ENCODE measurements at regions not wholly inside any gene's neighbourhood (a gene's known extent, or its start where the extent isn't known, plus 50 kb on each side); places are given as distances from the start of the nearest gene placed in this dataset.

GRCh38 chr2:236901956-236902355 is 183.7 kb upstream of the COPS8 start:
- Histone ChIP-seq H3K27me3 (peaks cover 5 to 59% of the 10 kb centered on the region in 2 donors), H3K4me1 (no peaks in the 10 kb centered on the region), H3K9me3 (no peaks in the 10 kb centered on the region), H3K36me3 (no peaks in the 10 kb centered on the region), H3K4me3 (no peak overlapping the region), H3K27ac (no peak overlapping the region)
- no peak for TF ChIP-seq CTCF (IDR thresholded peaks at IDR 0.05)
- ATAC-seq (no peak), DNase-seq (no peak)
- intact Hi-C loops (cut with DNase I): no loop called here

- Histone ChIP-seq H3K4me3 (no peak overlapping the region), H3K9me3 (no peaks in the 10 kb centered on the region), H3K27ac (no peak overlapping the region), H3K27me3 (peaks cover 5 to 62% of the 10 kb centered on the region in 2 donors), H3K4me1 (no peaks in the 10 kb centered on the region), H3K36me3 (no peaks in the 10 kb centered on the region)
- intact Hi-C loops (cut with DNase I): no loop called here
- DNase-seq (no peak), ATAC-seq (no peak)
- TF ChIP-seq CTCF (IDR thresholded peaks at IDR 0.05): no peak
Measured at GRCh38 chr2:236903978-236904377, 181.7 kb upstream of the COPS8 start.

GRCh38 chr2:236904389-236905263 is 181.1 kb upstream of the COPS8 start:
- no peak overlapping the region for H3K27ac ChIP-seq
- no peaks in the 10 kb centered on the region for H3K4me1 ChIP-seq
- H3K27me3 ChIP-seq: peaks cover 4 to 61% of the 10 kb centered on the region in 2 donors
- ATAC-seq: no peak
- no peak for DNase-seq
- H3K36me3 ChIP-seq: no peaks in the 10 kb centered on the region
- intact Hi-C loops (cut with DNase I): no loop called here
- H3K9me3 ChIP-seq: no peaks in the 10 kb centered on the region
- H3K4me3 ChIP-seq: no peak overlapping the region
- no peak for TF ChIP-seq CTCF (IDR thresholded peaks at IDR 0.05)

GRCh38 chr2:236905976-236906375 is 179.7 kb upstream of the COPS8 start:
- no peak for DNase-seq

More at GRCh38 chr2:236905976-236906375, 179.7 kb upstream of the COPS8 start:
- no peak overlapping the region for H3K4me3 ChIP-seq
- no peaks in the 10 kb centered on the region for H3K4me1 ChIP-seq
- ATAC-seq: no peak
- TF ChIP-seq CTCF (IDR thresholded peaks at IDR 0.05): no peak
- H3K9me3 ChIP-seq: no peaks in the 10 kb centered on the region
- H3K27ac ChIP-seq: no peak overlapping the region
- H3K36me3 ChIP-seq: no peaks in the 10 kb centered on the region
- H3K27me3 ChIP-seq: peaks cover 0 to 51% of the 10 kb centered on the region in 2 donors
- intact Hi-C loops (cut with DNase I): no loop called here

Measured in left lung (tissue), 4 donors.